ENCODE measurements at regions not wholly inside any gene's neighbourhood (a gene's known extent, or its start where the extent isn't known, plus 50 kb on each side); places are given as distances from the start of the nearest gene placed in this dataset.

GRCh38 chr2:79219383-79219988 lies 59.9 kb upstream of the REG3A start:
- no peaks in the 10 kb centered on the region for H3K27me3 ChIP-seq (ENCODE audit: control insufficient read depth in 1 of 2, insufficient read depth in 2 of 2, low read length in 2 of 2)
- no peaks in the 10 kb centered on the region for H3K36me3 ChIP-seq (replicated peaks in 1 of 2; ENCODE audit: control insufficient read depth in 1 of 2, insufficient read depth in 2 of 2, low read length in 2 of 2)
- H3K9me3 ChIP-seq (ENCODE audit: low read length): no peaks in the 10 kb centered on the region
- ChIA-PET POLR2A (no interaction called here), CTCF (ENCODE audit: low intra/inter-chr PET ratio, low total read pairs) (interaction anchor here (1.4 to 1.5 kb wide), 2 partner anchors 179 to 227 kb away, joined by 6 to 9 read pairs; no protein-coding TSS in a partner anchor)
- H3K4me3 ChIP-seq (replicated peaks in 1 of 3; ENCODE audit: insufficient read depth in 1 of 3, low read depth in 2 of 3, low read length in 3 of 3): no peak overlapping the region
- BruUV-seq (replicated peaks): no TSS peak
- H2AFZ ChIP-seq (ENCODE audit: low read length): no peak overlapping the region
- H3K4me1 ChIP-seq (ENCODE audit: insufficient read depth, low read length): no peaks in the 10 kb centered on the region
- no peak overlapping the region for H3K9ac ChIP-seq (ENCODE audit: insufficient read depth, low read depth, low read length)
- DNase-seq (ENCODE audit: low spot score) (peak; percentile 55), FAIRE-seq (peak; percentile 72), ATAC-seq (peak; percentile 79)
- H4K20me1 ChIP-seq (ENCODE audit: insufficient read depth, low read length): no peaks in the 10 kb centered on the region
- under 1% methylated on average over 9 of the region's 9 CpGs for WGBS (ENCODE audit: low lambda C conversion rate)
- intact Hi-C loops (cut with micrococcal nuclease; ENCODE audit: unreplicated experiment): loop anchor here (1.0 kb wide), 1 partner anchor 178 kb away; no protein-coding TSS in a partner anchor
- no peaks in the 10 kb centered on the region for H3K79me2 ChIP-seq (ENCODE audit: insufficient read depth, low read length)
- no peak overlapping the region for H3K4me2 ChIP-seq (ENCODE audit: low read depth, low read length)
- no peak overlapping the region for H3K27ac ChIP-seq (ENCODE audit: extremely low read length, insufficient read depth, low read length)
- in situ Hi-C loops (cut with HindIII; ENCODE audit: extremely low pct_ligation_motif_present, low pct_unique_long_range_greater_than_20kb): loop anchor here (5.0 kb wide), 1 partner anchor 177 kb away; no protein-coding TSS in a partner anchor
- TF ChIP-seq AHR (CRISPR knock-in tag; IDR thresholded peaks at IDR 0.05) (no peak), ZFP91 (CRISPR knock-in tag; IDR thresholded peaks at IDR 0.05; ENCODE audit: borderline replicate concordance) (peak; percentile 32; the same call in 1 of the 2 replicates), CTCF (CRISPR knock-in tag; IDR thresholded peaks at IDR 0.05) (peak; percentile 80), SMC3 (IDR thresholded peaks at IDR 0.05; ENCODE audit: low read length) (peak; percentile 55; the same call in 1 of the 2 replicates), CC2D1A (CRISPR knock-in tag; IDR thresholded peaks at IDR 0.05) (no peak), NR2F6 (IDR thresholded peaks at IDR 0.05) (peak; percentile 70), NR2F6 (CRISPR knock-in tag; IDR thresholded peaks at IDR 0.05) (peak; percentile 60; the same call in 1 of the 2 replicates), MYPOP (CRISPR knock-in tag; IDR thresholded peaks at IDR 0.05) (no peak), ZNF704 (CRISPR knock-in tag; IDR thresholded peaks at IDR 0.05; ENCODE audit: borderline replicate concordance) (no peak), STAG1 (CRISPR knock-in tag; IDR thresholded peaks at IDR 0.05) (peak; percentile 78), DNMT1 (CRISPR knock-in tag; IDR thresholded peaks at IDR 0.05) (no peak), ZBTB49 (CRISPR knock-in tag; IDR thresholded peaks at IDR 0.05; ENCODE audit: borderline replicate concordance) (no peak), RAD21 (CRISPR knock-in tag; IDR thresholded peaks at IDR 0.05) (peak; percentile 54; the same call in 1 of the 2 replicates), ZBTB21 (CRISPR knock-in tag; IDR thresholded peaks at IDR 0.05) (no peak)
